ENCODE measurements at regions not wholly inside any gene's neighbourhood (a gene's known extent, or its start where the extent isn't known, plus 50 kb on each side); places are given as distances from the start of the nearest gene placed in this dataset.
A peak's percentile ranks its signal among the peaks of the same experiment; 100 is the strongest.

GRCh38 chr14:55869397-55870049, 248.7 kb upstream of the PELI2 start:
- no peak for DNase-seq
- intact Hi-C loops (cut with DNase I), result no loop called here

- DNase-seq, result no peak
- intact Hi-C loops (cut with DNase I), result no loop called here
These were observed 245.0 kb upstream of the PELI2 start for GRCh38 chr14:55873169-55873568.

- intact Hi-C loops (cut with DNase I), result loop anchor here (5.0 kb wide), 1 partner anchor 243 kb away; the partner anchor contains the start of gene PELI2
- DNase-seq, result peak in 20 of 42 donors; percentile 8 to 64 (median 36)
These were observed 243.4 kb upstream of the PELI2 start for GRCh38 chr14:55874785-55875184.

- intact Hi-C loops (cut with DNase I), result loop anchor here (5.0 kb wide), 1 partner anchor 239 kb away; the partner anchor contains the start of gene PELI2
- no peak for DNase-seq
These were observed 240.3 kb upstream of the PELI2 start for GRCh38 chr14:55877942-55878341.

- intact Hi-C loops (cut with DNase I), result no loop called here
- DNase-seq, result no peak
These were observed 236.5 kb upstream of the PELI2 start for GRCh38 chr14:55881577-55882241.

GRCh38 chr14:55884819-55885218, 233.4 kb upstream of the PELI2 start:
- intact Hi-C loops (cut with DNase I), result no loop called here
- peak in 2 of 42 donors; percentile 18 to 55 for DNase-seq

- intact Hi-C loops (cut with DNase I), result no loop called here
- DNase-seq, result no peak
These were observed 229.1 kb upstream of the PELI2 start for GRCh38 chr14:55889124-55889523.

- intact Hi-C loops (cut with DNase I), result no loop called here
- DNase-seq, result no peak
These were observed 226.5 kb upstream of the PELI2 start for GRCh38 chr14:55891692-55892091.

- intact Hi-C loops (cut with DNase I), result no loop called here
These were observed 225.3 kb upstream of the PELI2 start for GRCh38 chr14:55892906-55893305.

GRCh38 chr14:55893705-55894104, 224.5 kb upstream of the PELI2 start:
- no peak for DNase-seq
- intact Hi-C loops (cut with DNase I), result no loop called here

More at GRCh38 chr14:55892906-55893305, 225.3 kb upstream of the PELI2 start:
- DNase-seq, result no peak

- intact Hi-C loops (cut with DNase I), result no loop called here
- no peak for DNase-seq
These were observed 221.2 kb upstream of the PELI2 start for GRCh38 chr14:55897031-55897430.

GRCh38 chr14:55898938-55899337, 219.3 kb upstream of the PELI2 start:
- intact Hi-C loops (cut with DNase I), result no loop called here
- no peak for DNase-seq

GRCh38 chr14:55899531-55899930, 218.7 kb upstream of the PELI2 start:
- DNase-seq, result no peak
- intact Hi-C loops (cut with DNase I), result no loop called here

GRCh38 chr14:55900749-55901148, 217.5 kb upstream of the PELI2 start:
- DNase-seq, result no peak
- intact Hi-C loops (cut with DNase I), result no loop called here

GRCh38 chr14:55901291-55901690, 216.9 kb upstream of the PELI2 start:
- DNase-seq, result no peak
- intact Hi-C loops (cut with DNase I), result no loop called here

- intact Hi-C loops (cut with DNase I), result no loop called here
- DNase-seq, result no peak
These were observed 216.0 kb upstream of the PELI2 start for GRCh38 chr14:55902241-55902640.

GRCh38 chr14:55904086-55904485, 214.1 kb upstream of the PELI2 start:
- intact Hi-C loops (cut with DNase I), result no loop called here
- peak in 2 of 42 donors; percentile 3 to 50 for DNase-seq

- intact Hi-C loops (cut with DNase I), result no loop called here
- no peak for DNase-seq
These were observed 210.1 kb upstream of the PELI2 start for GRCh38 chr14:55908106-55908505.

GRCh38 chr14:55909879-55910278, 208.3 kb upstream of the PELI2 start:
- intact Hi-C loops (cut with DNase I), result no loop called here
- DNase-seq, result no peak

GRCh38 chr14:55910601-55911243, 207.5 kb upstream of the PELI2 start:
- no peak for DNase-seq
- intact Hi-C loops (cut with DNase I), result no loop called here

All from head of caudate nucleus (tissue), 42 donors.